Neural progenitor cell (in vitro differentiated cells): ENCODE measurements at regions not wholly inside any gene's neighbourhood (a gene's known extent, or its start where the extent isn't known, plus 50 kb on each side); places are given as distances from the start of the nearest gene placed in this dataset.

Experiments used
- DNase-seq: peaks from one replicate; pipeline ENCODE4 v3.0.0-alpha.2; 2016; ENCODE audit warnings: low spot score
- H2AFZ ChIP-seq: fragments of 200-600 bp; sonication (generic); replicated peaks from 2 replicates; pipeline ENCODE4 v1.6.1; 2016; ENCODE audit warnings: antibody characterized with exemption
- H3F3A ChIP-seq: fragments of 200-600 bp; sonication (generic); 2 replicates; pipeline ENCODE4 v1.6.1; 2016; ENCODE audit warnings: antibody characterized with exemption, low read depth
- H3K27ac ChIP-seq: fragments of 200-600 bp; sonication (generic); 2 replicates; pipeline ENCODE4 v1.5.1; 2016; ENCODE audit warnings: mild to moderate bottlenecking
- H3K27me3 ChIP-seq: fragments of 200-600 bp; sonication (generic); 2 replicates; pipeline ENCODE4 v1.6.1; 2016; ENCODE audit warnings: mild to moderate bottlenecking, moderate library complexity
- H3K36me3 ChIP-seq: fragments of 200-600 bp; sonication (generic); 2 replicates; pipeline ENCODE4 v1.5.1; 2016
- H3K4me1 ChIP-seq: fragments of 200-600 bp; sonication (generic); 2 replicates; pipeline ENCODE4 v1.6.1; 2016; ENCODE audit warnings: mixed run types
- H3K4me2 ChIP-seq: fragments of 200-600 bp; sonication (generic); 2 replicates; pipeline ENCODE4 v1.6.1; 2016
- H3K4me3 ChIP-seq: fragments of 200-600 bp; sonication (generic); 2 replicates; pipeline ENCODE4 v1.5.1; 2016
- H3K79me2 ChIP-seq: fragments of 200-600 bp; sonication (generic); 2 replicates; pipeline ENCODE4 v1.6.1; 2016; ENCODE audit warnings: low read depth
- H3K9ac ChIP-seq: fragments of 200-600 bp; sonication (generic); 2 replicates; pipeline ENCODE4 v1.6.1; 2016
- H3K9me3 ChIP-seq: fragments of 200-600 bp; sonication (generic); 2 replicates; pipeline ENCODE4 v1.5.1; 2016; ENCODE audit warnings: low read depth
- H4K20me1 ChIP-seq: fragments of 200-600 bp; sonication (generic); 2 replicates; pipeline ENCODE4 v1.6.1; 2016; ENCODE audit warnings: low read depth
- H3K27ac Mint-ChIP-seq: 3 replicates; pipeline ENCODE4 v1.8.0; 2021; ENCODE audit warnings: mixed read lengths
- H3K27me3 Mint-ChIP-seq: 2 replicates; pipeline ENCODE4 v1.8.0; 2022; ENCODE audit warnings: low read depth, mild to moderate bottlenecking, inconsistent platforms, moderate library complexity, mixed read lengths; ENCODE audit not compliant: insufficient read depth
- H3K36me3 Mint-ChIP-seq: 3 replicates; pipeline ENCODE4 v1.8.0; 2021; ENCODE audit warnings: mixed read lengths
- H3K4me1 Mint-ChIP-seq: 3 replicates; pipeline ENCODE4 v1.8.0; 2021; ENCODE audit warnings: mixed read lengths
- H3K4me3 Mint-ChIP-seq: 3 replicates; pipeline ENCODE4 v1.8.0; 2021; ENCODE audit warnings: mild to moderate bottlenecking, moderate library complexity, mixed read lengths
- H3K9me3 Mint-ChIP-seq: 3 replicates; pipeline ENCODE4 v1.8.0; 2020; ENCODE audit warnings: mixed read lengths
- CTCF ChIP-seq: fragments of 200-600 bp; sonication (generic); IDR thresholded peaks from 2 replicates; pipeline ENCODE4 v1.5.1; 2017; ENCODE audit warnings: antibody characterized with exemption, mild to moderate bottlenecking
- EZH2 ChIP-seq: fragments of 200-600 bp; sonication (generic); IDR thresholded peaks from 2 replicates; pipeline ENCODE4 v1.6.1; 2017; ENCODE audit warnings: antibody characterized with exemption, mild to moderate bottlenecking, moderate library complexity
- EZH2phosphoT487 ChIP-seq: fragments of 200-600 bp; sonication (generic); IDR thresholded peaks from 2 replicates; pipeline ENCODE4 v1.6.1; 2017; ENCODE audit warnings: antibody characterized with exemption

- peaks cover 8% of the 10 kb centered on the region for H3K9me3 Mint-ChIP-seq
These were observed 148.3 kb downstream of the HNMT start for GRCh38 chr2:138112536-138112935.

DNA sequence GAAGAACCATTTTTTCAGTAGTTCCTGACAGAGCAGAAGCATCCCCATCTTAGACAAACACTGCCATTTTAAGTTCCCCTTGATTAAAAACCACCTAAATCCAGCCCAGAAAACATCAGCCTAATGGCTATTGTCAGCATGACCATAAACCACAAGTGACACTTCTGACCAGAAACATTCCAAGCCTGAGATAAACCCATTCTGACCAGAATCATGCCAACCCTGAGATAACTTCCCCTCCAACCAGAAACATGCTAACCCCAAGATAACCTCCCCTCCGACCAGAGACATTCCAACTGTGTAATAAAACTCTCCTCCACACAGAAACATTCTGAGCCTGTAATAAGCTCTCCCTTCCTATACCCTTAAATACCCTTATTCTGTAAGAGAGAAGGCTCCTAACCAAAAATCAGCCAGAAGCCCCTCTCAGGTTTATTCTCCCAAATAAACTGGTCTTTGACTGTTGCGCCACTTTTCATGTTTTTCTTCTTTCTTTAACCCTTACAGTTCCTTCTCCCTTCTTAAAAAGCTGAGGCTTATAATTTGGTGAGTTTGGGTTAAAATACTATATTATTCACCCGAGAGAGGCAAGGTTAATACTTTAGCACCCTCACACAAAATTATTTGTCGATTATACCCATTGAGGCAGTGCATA, 149.7 kb downstream of the HNMT start:
- H3K9me3 ChIP-seq, result no peaks in the 10 kb centered on the region
- H3K36me3 ChIP-seq, result no peaks in the 10 kb centered on the region
- no peaks in the 10 kb centered on the region for H4K20me1 ChIP-seq
- H3K9ac ChIP-seq, result no peak overlapping the region
- Mint-ChIP-seq H3K27ac (no peak overlapping the region), H3K9me3 (peaks cover 8% of the 10 kb centered on the region), H3K4me1 (peaks cover 3% of the 10 kb centered on the region), H3K36me3 (no peaks in the 10 kb centered on the region), H3K4me3 (no peak overlapping the region), H3K27me3 (peaks cover 2% of the 10 kb centered on the region)
- no peaks in the 10 kb centered on the region for H3K79me2 ChIP-seq
- H3K27ac ChIP-seq, result no peak overlapping the region
- H3K4me1 ChIP-seq, result no peaks in the 10 kb centered on the region
- no peaks in the 10 kb centered on the region for H3K27me3 ChIP-seq
- no peak for TF ChIP-seq CTCF
- no peak for TF ChIP-seq EZH2
- no peak for TF ChIP-seq EZH2phosphoT487
- no peak overlapping the region for H3K4me3 ChIP-seq
- DNase-seq, result no peak
- peaks cover 3% of the 10 kb centered on the region for H3F3A ChIP-seq
- H2AFZ ChIP-seq, result no peak overlapping the region
- H3K4me2 ChIP-seq, result no peak overlapping the region

More at GRCh38 chr2:138112536-138112935, 148.3 kb downstream of the HNMT start:
- Histone ChIP-seq H4K20me1 (no peaks in the 10 kb centered on the region), H3K27ac (no peak overlapping the region), H3K4me1 (no peaks in the 10 kb centered on the region), H3K4me3 (no peak overlapping the region), H3K9ac (no peak overlapping the region), H3K4me2 (no peak overlapping the region), H3F3A (peaks cover 3% of the 10 kb centered on the region), H3K36me3 (no peaks in the 10 kb centered on the region), H3K9me3 (no peaks in the 10 kb centered on the region), H2AFZ (no peak overlapping the region), H3K27me3 (no peaks in the 10 kb centered on the region), H3K79me2 (no peaks in the 10 kb centered on the region)
- peaks cover 3% of the 10 kb centered on the region for H3K4me1 Mint-ChIP-seq
- H3K36me3 Mint-ChIP-seq, result no peaks in the 10 kb centered on the region
- TF ChIP-seq CTCF (no peak), EZH2phosphoT487 (no peak), EZH2 (no peak)
- DNase-seq, result no peak
- no peak overlapping the region for H3K4me3 Mint-ChIP-seq
- H3K27me3 Mint-ChIP-seq, result peaks cover 2% of the 10 kb centered on the region
- no peak overlapping the region for H3K27ac Mint-ChIP-seq

DNA sequence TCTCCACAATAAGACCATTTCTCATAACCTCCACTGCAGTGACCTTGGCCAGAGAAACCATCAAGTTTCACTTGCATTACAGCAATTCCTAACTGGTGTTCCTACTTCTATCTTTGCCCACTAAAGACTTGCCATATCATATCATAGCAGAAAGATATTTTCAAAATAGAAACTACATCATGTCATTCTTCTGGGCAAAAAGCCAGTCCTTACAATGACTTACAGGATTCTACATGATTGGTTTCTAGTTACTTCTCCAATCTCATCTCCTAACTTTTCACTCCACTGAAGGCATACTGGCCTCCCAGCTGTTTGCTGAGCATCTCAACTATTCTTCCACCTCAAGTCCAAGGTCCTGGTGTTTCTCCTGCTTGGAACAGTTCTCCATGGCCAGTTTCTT, 151.4 kb downstream of the HNMT start:
- H3K4me3 ChIP-seq, result no peak overlapping the region
- H3K9ac ChIP-seq, result no peak overlapping the region
- H3K4me2 ChIP-seq, result no peak overlapping the region
- no peaks in the 10 kb centered on the region for H3K79me2 ChIP-seq
- H3K27me3 ChIP-seq, result no peaks in the 10 kb centered on the region
- H2AFZ ChIP-seq, result no peak overlapping the region
- H3F3A ChIP-seq, result peaks cover 3% of the 10 kb centered on the region
- H3K9me3 Mint-ChIP-seq, result peaks cover 8% of the 10 kb centered on the region
- H3K36me3 ChIP-seq, result no peaks in the 10 kb centered on the region
- H3K36me3 Mint-ChIP-seq, result no peaks in the 10 kb centered on the region
- H3K27me3 Mint-ChIP-seq, result peaks cover 2% of the 10 kb centered on the region
- no peak overlapping the region for H3K27ac ChIP-seq
- no peak for DNase-seq
- H3K4me1 Mint-ChIP-seq, result peaks cover 3% of the 10 kb centered on the region
- H3K9me3 ChIP-seq, result no peaks in the 10 kb centered on the region
- H3K27ac Mint-ChIP-seq, result no peak overlapping the region
- no peaks in the 10 kb centered on the region for H3K4me1 ChIP-seq
- TF ChIP-seq CTCF, result no peak
- no peak for TF ChIP-seq EZH2
- no peak for TF ChIP-seq EZH2phosphoT487
- no peak overlapping the region for H3K4me3 Mint-ChIP-seq
- H4K20me1 ChIP-seq, result no peaks in the 10 kb centered on the region
